Uterus (tissue), 3 donors: ENCODE measurements at regions not wholly inside any gene's neighbourhood (a gene's known extent, or its start where the extent isn't known, plus 50 kb on each side); places are given as distances from the start of the nearest gene placed in this dataset.

Experiments
- DNase-seq, 2 donors: peaks; one replicate each; pipeline ENCODE4 v3.0.0-alpha.2; 2019 to 2020
- H3K27ac ChIP-seq, 2 donors: fragments of 200-600 bp; sonication (generic); 1 replicate in 1 of 2; 2 replicates in 1 of 2; pipeline ENCODE4 v1.5.1; 2016 to 2018
- H3K27me3 ChIP-seq, 2 donors: fragments of 200-600 bp; sonication (generic); one replicate each; pipeline ENCODE4 v1.5.1; 2018 to 2019; ENCODE audit warnings: control low read depth in 1 of 2
- H3K36me3 ChIP-seq, 2 donors: fragments of 200-600 bp; sonication (generic); one replicate each; pipeline ENCODE4 v1.5.1; 2019; ENCODE audit warnings: control low read depth in 1 of 2
- H3K4me1 ChIP-seq, 2 donors: fragments of 200-600 bp; sonication (generic); one replicate each; pipeline ENCODE4 v1.5.1; 2018 to 2019; ENCODE audit warnings: control low read depth in 1 of 2
- H3K4me3 ChIP-seq, 2 donors: fragments of 200-600 bp; sonication (generic); 1 replicate in 1 of 2; 2 replicates in 1 of 2; pipeline ENCODE4 v1.5.1; 2018 to 2019; ENCODE audit warnings: mild to moderate bottlenecking in 1 of 2
- H3K9me3 ChIP-seq, 2 donors: fragments of 200-600 bp; sonication (generic); one replicate each; pipeline ENCODE4 v1.5.1; 2019; ENCODE audit warnings: control low read depth in 1 of 2
- CTCF ChIP-seq, 4 experiments: fragments of 200-600 bp in 2 of 4; fragments of 450-650 bp in 2 of 4; sonication (generic) in 2 of 4; IDR thresholded peaks; one replicate each; pipeline ENCODE4 v1.5.1; 2016 to 2019; ENCODE audit warnings: antibody characterized with exemption in 4 of 4, mild to moderate bottlenecking in 2 of 4, moderate library complexity in 1 of 4
- POLR2A ChIP-seq, 2 donors: fragments of 450-650 bp; IDR thresholded peaks; one replicate each; pipeline ENCODE4 v1.6.1; 2016; ENCODE audit warnings: antibody characterized with exemption in 2 of 2, mild to moderate bottlenecking in 1 of 2, moderate library complexity in 1 of 2
- intact Hi-C: fragments of 100-400 bp; cut with DNase I; formaldehyde crosslinking; loops from one replicate; pipeline ENCODE4 v1.15.1; 2023; ENCODE audit warnings: low total_unique reads
- donor health status: DM: yes; HTN: yes; CAD: no.

- no peak overlapping the region for H3K27ac ChIP-seq
- no peaks in the 10 kb centered on the region for H3K9me3 ChIP-seq
- H3K36me3 ChIP-seq: no peaks in the 10 kb centered on the region
- intact Hi-C loops: no loop called here
- DNase-seq: no peak
- TF ChIP-seq CTCF (IDR thresholded peaks at IDR 0.05) (no peak), POLR2A (IDR thresholded peaks at IDR 0.05) (no peak)
- H3K4me3 ChIP-seq: no peak overlapping the region
- H3K4me1 ChIP-seq: no peaks in the 10 kb centered on the region
- no peaks in the 10 kb centered on the region for H3K27me3 ChIP-seq
These were observed 61.4 kb upstream of the ZSWIM6 start for GRCh38 chr5:61270510-61271165.

- H3K27me3 ChIP-seq: no peaks in the 10 kb centered on the region
- no peaks in the 10 kb centered on the region for H3K4me1 ChIP-seq
- no peak overlapping the region for H3K27ac ChIP-seq
- TF ChIP-seq CTCF (IDR thresholded peaks at IDR 0.05): no peak
- TF ChIP-seq POLR2A (IDR thresholded peaks at IDR 0.05): no peak
- H3K9me3 ChIP-seq: no peaks in the 10 kb centered on the region
- intact Hi-C loops: no loop called here
- DNase-seq: no peak
- no peak overlapping the region for H3K4me3 ChIP-seq
- H3K36me3 ChIP-seq: no peaks in the 10 kb centered on the region
These were observed 59.4 kb upstream of the ZSWIM6 start for GRCh38 chr5:61272688-61273087.

GRCh38 chr5:61273279-61273975, 58.6 kb upstream of the ZSWIM6 start:
- H3K4me3 ChIP-seq: no peak overlapping the region
- no peaks in the 10 kb centered on the region for H3K36me3 ChIP-seq
- no peak for DNase-seq
- intact Hi-C loops: no loop called here
- H3K27me3 ChIP-seq: no peaks in the 10 kb centered on the region
- no peaks in the 10 kb centered on the region for H3K4me1 ChIP-seq
- H3K9me3 ChIP-seq: no peaks in the 10 kb centered on the region
- TF ChIP-seq POLR2A (IDR thresholded peaks at IDR 0.05) (no peak), CTCF (IDR thresholded peaks at IDR 0.05) (no peak)
- H3K27ac ChIP-seq: no peak overlapping the region

GRCh38 chr5:61274511-61274911, 57.5 kb upstream of the ZSWIM6 start:
- intact Hi-C loops: no loop called here
- H3K27ac ChIP-seq: no peak overlapping the region
- no peaks in the 10 kb centered on the region for H3K27me3 ChIP-seq
- H3K4me1 ChIP-seq: no peaks in the 10 kb centered on the region
- H3K4me3 ChIP-seq: no peak overlapping the region
- TF ChIP-seq POLR2A (IDR thresholded peaks at IDR 0.05): no peak
- DNase-seq: no peak
- H3K36me3 ChIP-seq: no peaks in the 10 kb centered on the region
- no peaks in the 10 kb centered on the region for H3K9me3 ChIP-seq

GRCh38 chr5:61275841-61276240, 56.2 kb upstream of the ZSWIM6 start:
- intact Hi-C loops: no loop called here

More at GRCh38 chr5:61275841-61276240, 56.2 kb upstream of the ZSWIM6 start:
- Histone ChIP-seq H3K4me1 (no peaks in the 10 kb centered on the region), H3K36me3 (no peaks in the 10 kb centered on the region), H3K27me3 (no peaks in the 10 kb centered on the region), H3K4me3 (no peak overlapping the region), H3K9me3 (no peaks in the 10 kb centered on the region), H3K27ac (no peak overlapping the region)
- DNase-seq: no peak
- no peak for TF ChIP-seq POLR2A (IDR thresholded peaks at IDR 0.05)
- TF ChIP-seq CTCF (IDR thresholded peaks at IDR 0.05): no peak
